Dendritic cell treated with granulocyte-macrophage colony-stimulating factor and Interleukin-4, amounts not matched to agents 40 ng/mL and 50 ng/mL, for 4 days (primary cell): ENCODE measurements at regions not wholly inside any gene's neighbourhood (a gene's known extent, or its start where the extent isn't known, plus 50 kb on each side); places are given as distances from the start of the nearest gene placed in this dataset.

Experiments used
- H3K27ac Mint-ChIP-seq: one replicate; pipeline ENCODE4 v1.8.0; 2022; ENCODE audit warnings: mild to moderate bottlenecking, mixed read lengths
- H3K27me3 Mint-ChIP-seq: one replicate; pipeline ENCODE4 v1.8.0; 2022; ENCODE audit warnings: mild to moderate bottlenecking, mixed read lengths
- H3K36me3 Mint-ChIP-seq: one replicate; pipeline ENCODE4 v1.8.0; 2022; ENCODE audit warnings: low read depth, mixed read lengths
- H3K4me1 Mint-ChIP-seq: one replicate; pipeline ENCODE4 v1.8.0; 2022; ENCODE audit warnings: low read depth, mixed read lengths
- H3K4me3 Mint-ChIP-seq: one replicate; pipeline ENCODE4 v1.8.0; 2022; ENCODE audit warnings: mild to moderate bottlenecking, moderate library complexity, mixed read lengths
- H3K9me3 Mint-ChIP-seq: one replicate; pipeline ENCODE4 v1.8.0; 2022; ENCODE audit warnings: mixed read lengths
- intact Hi-C: fragments of 100-400 bp; cut with micrococcal nuclease; formaldehyde crosslinking; loops from one replicate; pipeline ENCODE4 v1.15.0; 2022

GRCh38 chr16:73743665-73744496 lies 552.7 kb upstream of the PSMD7 start:
- no peaks in the 10 kb centered on the region for H3K36me3 Mint-ChIP-seq
- intact Hi-C loops, result no loop called here

GRCh38 chr16:73739049-73739769 lies 557.4 kb upstream of the PSMD7 start:
- H3K36me3 Mint-ChIP-seq, result no peaks in the 10 kb centered on the region
- H3K27ac Mint-ChIP-seq, result no peak overlapping the region
- H3K4me3 Mint-ChIP-seq, result no peak overlapping the region
- intact Hi-C loops, result no loop called here
- no peaks in the 10 kb centered on the region for H3K9me3 Mint-ChIP-seq
- H3K4me1 Mint-ChIP-seq, result no peaks in the 10 kb centered on the region
- H3K27me3 Mint-ChIP-seq, result no peaks in the 10 kb centered on the region

More at GRCh38 chr16:73743665-73744496, 552.7 kb upstream of the PSMD7 start:
- H3K4me1 Mint-ChIP-seq, result no peaks in the 10 kb centered on the region
- no peak overlapping the region for H3K27ac Mint-ChIP-seq
- H3K27me3 Mint-ChIP-seq, result no peaks in the 10 kb centered on the region
- H3K9me3 Mint-ChIP-seq, result peaks cover 5% of the 10 kb centered on the region
- H3K4me3 Mint-ChIP-seq, result no peak overlapping the region

- Mint-ChIP-seq H3K9me3 (no peaks in the 10 kb centered on the region), H3K36me3 (no peaks in the 10 kb centered on the region), H3K27me3 (no peaks in the 10 kb centered on the region), H3K27ac (no peak overlapping the region), H3K4me1 (no peaks in the 10 kb centered on the region), H3K4me3 (no peak overlapping the region)
- intact Hi-C loops, result no loop called here
Observed at GRCh38 chr16:73738266-73738665, 558.3 kb upstream of the PSMD7 start.

GRCh38 chr16:73737637-73738036 lies 559.0 kb upstream of the PSMD7 start:
- Mint-ChIP-seq H3K4me3 (no peak overlapping the region), H3K4me1 (no peaks in the 10 kb centered on the region), H3K9me3 (no peaks in the 10 kb centered on the region), H3K27me3 (no peaks in the 10 kb centered on the region), H3K36me3 (no peaks in the 10 kb centered on the region), H3K27ac (no peak overlapping the region)
- intact Hi-C loops, result no loop called here

- Mint-ChIP-seq H3K36me3 (no peaks in the 10 kb centered on the region), H3K9me3 (no peaks in the 10 kb centered on the region), H3K4me3 (no peak overlapping the region), H3K27me3 (no peaks in the 10 kb centered on the region), H3K27ac (no peak overlapping the region), H3K4me1 (no peaks in the 10 kb centered on the region)
- intact Hi-C loops, result no loop called here
Observed at GRCh38 chr16:73735954-73736353, 560.7 kb upstream of the PSMD7 start.

- H3K9me3 Mint-ChIP-seq, result no peaks in the 10 kb centered on the region
- H3K27ac Mint-ChIP-seq, result no peak overlapping the region
- H3K27me3 Mint-ChIP-seq, result no peaks in the 10 kb centered on the region
- H3K36me3 Mint-ChIP-seq, result no peaks in the 10 kb centered on the region
- no peaks in the 10 kb centered on the region for H3K4me1 Mint-ChIP-seq
- intact Hi-C loops, result no loop called here
- no peak overlapping the region for H3K4me3 Mint-ChIP-seq
Observed at GRCh38 chr16:73735018-73735417, 561.6 kb upstream of the PSMD7 start.

GRCh38 chr16:73732681-73733080 lies 563.9 kb upstream of the PSMD7 start:
- Mint-ChIP-seq H3K4me1 (no peaks in the 10 kb centered on the region), H3K9me3 (no peaks in the 10 kb centered on the region), H3K4me3 (no peak overlapping the region), H3K36me3 (no peaks in the 10 kb centered on the region), H3K27me3 (no peaks in the 10 kb centered on the region), H3K27ac (no peak overlapping the region)
- intact Hi-C loops, result no loop called here

- Mint-ChIP-seq H3K27ac (no peak overlapping the region), H3K9me3 (no peaks in the 10 kb centered on the region), H3K36me3 (no peaks in the 10 kb centered on the region), H3K4me3 (no peak overlapping the region), H3K4me1 (no peaks in the 10 kb centered on the region), H3K27me3 (no peaks in the 10 kb centered on the region)
- intact Hi-C loops, result no loop called here
Observed at GRCh38 chr16:73732143-73732542, 564.5 kb upstream of the PSMD7 start.

- intact Hi-C loops, result no loop called here
- H3K4me3 Mint-ChIP-seq, result no peak overlapping the region
- no peaks in the 10 kb centered on the region for H3K4me1 Mint-ChIP-seq
- no peaks in the 10 kb centered on the region for H3K27me3 Mint-ChIP-seq
- no peak overlapping the region for H3K27ac Mint-ChIP-seq
- no peaks in the 10 kb centered on the region for H3K9me3 Mint-ChIP-seq
- no peaks in the 10 kb centered on the region for H3K36me3 Mint-ChIP-seq
Observed at GRCh38 chr16:73730481-73731090, 566.0 kb upstream of the PSMD7 start.

GRCh38 chr16:73725156-73725555 lies 571.5 kb upstream of the PSMD7 start:
- no peak overlapping the region for H3K27ac Mint-ChIP-seq
- no peaks in the 10 kb centered on the region for H3K9me3 Mint-ChIP-seq
- H3K4me1 Mint-ChIP-seq, result no peaks in the 10 kb centered on the region
- H3K27me3 Mint-ChIP-seq, result no peaks in the 10 kb centered on the region
- intact Hi-C loops, result no loop called here
- H3K4me3 Mint-ChIP-seq, result no peak overlapping the region
- H3K36me3 Mint-ChIP-seq, result no peaks in the 10 kb centered on the region

- H3K36me3 Mint-ChIP-seq, result no peaks in the 10 kb centered on the region
- intact Hi-C loops, result no loop called here
- no peak overlapping the region for H3K4me3 Mint-ChIP-seq
- H3K27ac Mint-ChIP-seq, result no peak overlapping the region
- no peaks in the 10 kb centered on the region for H3K27me3 Mint-ChIP-seq
- H3K9me3 Mint-ChIP-seq, result no peaks in the 10 kb centered on the region
- no peaks in the 10 kb centered on the region for H3K4me1 Mint-ChIP-seq
Observed at GRCh38 chr16:73724503-73724902, 572.1 kb upstream of the PSMD7 start.

GRCh38 chr16:73717266-73717974 lies 579.2 kb upstream of the PSMD7 start:
- Mint-ChIP-seq H3K4me3 (no peak overlapping the region), H3K36me3 (no peaks in the 10 kb centered on the region), H3K27me3 (no peaks in the 10 kb centered on the region), H3K4me1 (no peaks in the 10 kb centered on the region), H3K27ac (no peak overlapping the region), H3K9me3 (no peaks in the 10 kb centered on the region)
- intact Hi-C loops, result no loop called here

GRCh38 chr16:73714976-73715375 lies 581.6 kb upstream of the PSMD7 start:
- intact Hi-C loops, result no loop called here
- no peaks in the 10 kb centered on the region for H3K36me3 Mint-ChIP-seq
- no peak overlapping the region for H3K4me3 Mint-ChIP-seq
- H3K27ac Mint-ChIP-seq, result no peak overlapping the region
- H3K4me1 Mint-ChIP-seq, result no peaks in the 10 kb centered on the region
- no peaks in the 10 kb centered on the region for H3K9me3 Mint-ChIP-seq
- H3K27me3 Mint-ChIP-seq, result no peaks in the 10 kb centered on the region
